GM12891 (cell line): ENCODE measurements at regions not wholly inside any gene's neighbourhood (a gene's known extent, or its start where the extent isn't known, plus 50 kb on each side); places are given as distances from the start of the nearest gene placed in this dataset.

Source experiments
- DNase-seq: peaks from one replicate; pipeline ENCODE4 v3.0.0; 2011; ENCODE audit warnings: low spot score; ENCODE audit not compliant: insufficient read length
- FAIRE-seq: peaks from 2 replicates; lab custom pipeline; 2011; peaks lifted over from hg19 to GRCh38; lab: Jason Lieb, UNC
- PAX5 ChIP-seq: IDR thresholded peaks from 2 replicates; pipeline ENCODE4 v1.6.1; 2011; ENCODE audit warnings: low read length, moderate library complexity, mild to moderate bottlenecking; ENCODE audit not compliant: insufficient read depth, severe bottlenecking
- POLR2A ChIP-seq: IDR thresholded peaks from 2 replicates; pipeline ENCODE4 v1.6.1; 2011; ENCODE audit warnings: low read depth, low read length, control low read depth
- POLR2AphosphoS5 ChIP-seq: IDR thresholded peaks from 2 replicates; pipeline ENCODE4 v1.6.1; 2011; ENCODE audit warnings: low read depth, low read length, control low read depth
- POU2F2 ChIP-seq: IDR thresholded peaks from 2 replicates; pipeline ENCODE4 v1.6.1; 2011; ENCODE audit warnings: low read depth, mild to moderate bottlenecking, control low read depth, low read length, moderate library complexity
- SPI1 ChIP-seq: IDR thresholded peaks from 2 replicates; pipeline ENCODE4 v1.6.1; 2011; ENCODE audit warnings: low read depth, low read length, control low read depth
- TAF1 ChIP-seq: IDR thresholded peaks from 2 replicates; pipeline ENCODE4 v1.6.1; 2011; ENCODE audit warnings: low read depth, low read length, control low read depth

- no peak for FAIRE-seq
Measured at GRCh38 chr2:65842104-65842503, 409.7 kb upstream of the SPRED2 start.

GRCh38 chr2:65835975-65836549, 403.7 kb upstream of the SPRED2 start:
- no peak for FAIRE-seq
- no peak for DNase-seq
- no peak for TF ChIP-seq POLR2A

More at GRCh38 chr2:65842104-65842503, 409.7 kb upstream of the SPRED2 start:
- no peak for DNase-seq
- no peak for TF ChIP-seq TAF1
- TF ChIP-seq POLR2AphosphoS5, result no peak
- TF ChIP-seq PAX5, result no peak
- TF ChIP-seq SPI1, result no peak
- TF ChIP-seq POLR2A, result no peak
- no peak for TF ChIP-seq POU2F2

GRCh38 chr2:65834771-65835475, 402.5 kb upstream of the SPRED2 start:
- DNase-seq (no peak), FAIRE-seq (no peak)
- no peak for TF ChIP-seq TAF1
- no peak for TF ChIP-seq PAX5
- TF ChIP-seq SPI1, result no peak
- TF ChIP-seq POLR2A, result no peak
- TF ChIP-seq POLR2AphosphoS5, result no peak
- no peak for TF ChIP-seq POU2F2

- TF ChIP-seq TAF1, result no peak
- no peak for TF ChIP-seq PAX5
- TF ChIP-seq POU2F2, result no peak
- no peak for TF ChIP-seq SPI1
- TF ChIP-seq POLR2AphosphoS5, result no peak
- no peak for TF ChIP-seq POLR2A
- no peak for FAIRE-seq
- no peak for DNase-seq
Measured at GRCh38 chr2:65834062-65834461, 401.7 kb upstream of the SPRED2 start.

GRCh38 chr2:65831509-65831908, 399.1 kb upstream of the SPRED2 start:
- TF ChIP-seq POLR2AphosphoS5, result no peak
- no peak for TF ChIP-seq TAF1
- no peak for TF ChIP-seq POU2F2
- no peak for TF ChIP-seq SPI1
- no peak for TF ChIP-seq POLR2A
- TF ChIP-seq PAX5, result no peak
- DNase-seq (no peak), FAIRE-seq (no peak)

- no peak for DNase-seq
- TF ChIP-seq PAX5 (no peak), POU2F2 (no peak), TAF1 (no peak), SPI1 (no peak), POLR2A (no peak), POLR2AphosphoS5 (no peak)
- no peak for FAIRE-seq
Measured at GRCh38 chr2:65826567-65826966, 394.2 kb upstream of the SPRED2 start.

- FAIRE-seq (no peak), DNase-seq (no peak)
- no peak for TF ChIP-seq TAF1
- no peak for TF ChIP-seq SPI1
- TF ChIP-seq POLR2A, result no peak
- TF ChIP-seq POLR2AphosphoS5, result no peak
- no peak for TF ChIP-seq POU2F2
- no peak for TF ChIP-seq PAX5
Measured at GRCh38 chr2:65823511-65823910, 391.1 kb upstream of the SPRED2 start.

- TF ChIP-seq POU2F2 (no peak), PAX5 (no peak), TAF1 (no peak), SPI1 (no peak), POLR2A (no peak), POLR2AphosphoS5 (no peak)
- no peak for DNase-seq
- FAIRE-seq, result no peak
Measured at GRCh38 chr2:65820454-65820853, 388.1 kb upstream of the SPRED2 start.

GRCh38 chr2:65819963-65820362, 387.6 kb upstream of the SPRED2 start:
- DNase-seq (no peak), FAIRE-seq (no peak)
- TF ChIP-seq POLR2A, result no peak
- no peak for TF ChIP-seq POU2F2
- no peak for TF ChIP-seq PAX5
- no peak for TF ChIP-seq TAF1
- TF ChIP-seq POLR2AphosphoS5, result no peak
- TF ChIP-seq SPI1, result no peak

- no peak for DNase-seq
- TF ChIP-seq TAF1 (no peak), POU2F2 (no peak), PAX5 (no peak), SPI1 (no peak), POLR2AphosphoS5 (no peak), POLR2A (no peak)
- FAIRE-seq, result no peak
Measured at GRCh38 chr2:65818873-65819451, 386.6 kb upstream of the SPRED2 start.
